MM.1S (cell line): ENCODE measurements at regions not wholly inside any gene's neighbourhood (a gene's known extent, or its start where the extent isn't known, plus 50 kb on each side); places are given as distances from the start of the nearest gene placed in this dataset.
"Not testable (repeated sequence)": the region's sequence is repeated elsewhere in the genome, so short reads cannot be mapped to it uniquely, and the experiment has no call there.

Source experiments
- DNase-seq: peaks from one replicate; pipeline ENCODE4 v3.0.0-alpha.2; 2015
- H2AFZ ChIP-seq: fragments of 300-600 bp; sonication (generic); 2 replicates; pipeline ENCODE4 v1.6.0; 2016; ENCODE audit warnings: antibody characterized with exemption, low read length
- H3F3A ChIP-seq: fragments of 300-600 bp; sonication (generic); 2 replicates; pipeline ENCODE4 v1.6.1; 2016; ENCODE audit warnings: mild to moderate bottlenecking, antibody characterized with exemption, low read length, moderate library complexity, mixed read lengths; ENCODE audit not compliant: insufficient read depth
- H3K27ac ChIP-seq: fragments of 300-600 bp; sonication (generic); 2 replicates; pipeline ENCODE4 v1.5.1; 2016; ENCODE audit warnings: mild to moderate bottlenecking, low read length
- H3K27me3 ChIP-seq: fragments of 300-600 bp; sonication (generic); replicated peaks from 2 replicates; pipeline ENCODE4 v1.6.0; 2016; ENCODE audit warnings: low read length; ENCODE audit not compliant: insufficient read depth
- H3K36me3 ChIP-seq: fragments of 300-600 bp; sonication (generic); replicated peaks from 2 replicates; pipeline ENCODE4 v1.6.1; 2016; ENCODE audit warnings: mild to moderate bottlenecking, low read length, mixed read lengths; ENCODE audit not compliant: insufficient read depth
- H3K4me1 ChIP-seq: fragments of 300-600 bp; sonication (generic); 2 replicates; pipeline ENCODE4 v1.6.1; 2016; ENCODE audit warnings: low read length, mixed read lengths
- H3K4me2 ChIP-seq: fragments of 300-600 bp; sonication (generic); 2 replicates; pipeline ENCODE4 v1.6.0; 2016; ENCODE audit warnings: low read depth, low read length
- H3K4me3 ChIP-seq: fragments of 300-600 bp; sonication (generic); 2 replicates; pipeline ENCODE4 v1.5.1; 2016; ENCODE audit warnings: low read length, mixed read lengths
- H3K79me2 ChIP-seq: fragments of 300-600 bp; sonication (generic); 2 replicates; pipeline ENCODE4 v1.6.1; 2016; ENCODE audit warnings: mixed run types, low read length, mixed read lengths
- H3K9ac ChIP-seq: fragments of 300-600 bp; sonication (generic); 2 replicates; pipeline ENCODE4 v1.6.1; 2016; ENCODE audit warnings: low read length, mixed read lengths
- H3K9me2 ChIP-seq: fragments of 300-600 bp; sonication (generic); replicated peaks from 2 replicates; pipeline ENCODE4 v1.6.1; 2016; ENCODE audit warnings: mild to moderate bottlenecking, low read length, mixed read lengths; ENCODE audit not compliant: insufficient read depth
- H3K9me3 ChIP-seq: fragments of 300-600 bp; sonication (generic); replicated peaks from 2 replicates; pipeline ENCODE4 v1.6.1; 2016; ENCODE audit warnings: mild to moderate bottlenecking, low read length, mixed read lengths; ENCODE audit not compliant: insufficient read depth
- H4K20me1 ChIP-seq: fragments of 300-600 bp; sonication (generic); 2 replicates; pipeline ENCODE4 v1.6.1; 2016; ENCODE audit warnings: mild to moderate bottlenecking, low read length, moderate library complexity, mixed read lengths; ENCODE audit not compliant: insufficient read depth

DNA sequence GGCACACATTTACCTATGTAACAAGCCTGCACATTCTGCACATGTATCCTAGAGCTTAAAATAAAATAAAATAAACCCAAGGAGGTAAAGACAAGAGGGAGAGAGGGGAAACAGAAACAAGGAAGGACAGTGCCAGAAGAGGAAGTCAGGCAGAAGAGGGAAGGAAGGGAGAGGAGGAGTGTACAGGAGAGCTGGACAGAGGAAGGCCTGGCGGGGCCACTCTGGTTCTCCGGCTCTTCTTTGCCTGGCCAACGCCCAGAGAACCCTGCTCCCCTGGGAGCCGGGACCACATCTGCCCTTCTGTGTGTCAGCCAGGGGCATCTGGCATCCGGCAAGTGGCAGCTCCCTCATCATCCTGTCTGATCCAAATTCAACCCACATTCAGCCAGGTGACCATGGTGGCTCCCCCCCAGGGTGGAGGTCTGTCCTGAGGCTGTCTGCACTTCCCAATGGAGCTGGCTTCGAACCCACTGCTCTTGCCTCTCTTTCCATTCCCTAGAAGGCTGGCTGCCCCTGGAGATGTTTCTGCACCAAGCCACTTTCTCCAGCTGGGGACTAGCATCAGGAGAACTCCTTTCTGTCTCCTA lies 55.5 kb upstream of the RABL2A start:
- not testable (repeated sequence) for H3K36me3 ChIP-seq, H3K27me3 ChIP-seq, DNase-seq, H3K9ac ChIP-seq, H3K4me3 ChIP-seq, H3K9me2 ChIP-seq, H3K4me1 ChIP-seq, H3K4me2 ChIP-seq, H3K27ac ChIP-seq, H3K79me2 ChIP-seq, H2AFZ ChIP-seq, H3K9me3 ChIP-seq, H4K20me1 ChIP-seq, H3F3A ChIP-seq

DNA sequence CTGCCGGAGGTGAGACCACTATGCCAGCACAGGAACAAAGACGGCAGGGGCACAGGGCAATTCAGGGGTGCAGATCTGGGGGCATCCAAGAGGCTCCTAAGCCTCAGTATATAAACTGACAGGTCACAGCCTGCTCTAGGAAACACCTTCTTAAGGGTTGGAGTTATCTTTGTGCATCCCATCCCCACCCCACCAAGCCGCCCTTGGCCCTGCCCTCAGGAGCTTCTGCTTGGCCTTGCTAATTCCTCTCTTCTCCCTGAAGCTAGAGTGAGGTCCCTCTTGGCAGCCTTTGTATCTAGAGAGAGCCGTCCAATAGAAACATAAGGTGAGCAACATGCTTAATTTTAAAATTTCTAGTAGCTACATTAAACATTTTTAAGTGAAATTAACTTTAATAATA lies 51.3 kb upstream of the RABL2A start:
- H3K9me2 ChIP-seq, H3K27ac ChIP-seq, H2AFZ ChIP-seq, H3F3A ChIP-seq, H3K4me3 ChIP-seq, DNase-seq, H3K4me1 ChIP-seq, H3K9ac ChIP-seq, H3K4me2 ChIP-seq, H4K20me1 ChIP-seq, H3K36me3 ChIP-seq, H3K79me2 ChIP-seq, H3K9me3 ChIP-seq, H3K27me3 ChIP-seq: not testable (repeated sequence)

DNA sequence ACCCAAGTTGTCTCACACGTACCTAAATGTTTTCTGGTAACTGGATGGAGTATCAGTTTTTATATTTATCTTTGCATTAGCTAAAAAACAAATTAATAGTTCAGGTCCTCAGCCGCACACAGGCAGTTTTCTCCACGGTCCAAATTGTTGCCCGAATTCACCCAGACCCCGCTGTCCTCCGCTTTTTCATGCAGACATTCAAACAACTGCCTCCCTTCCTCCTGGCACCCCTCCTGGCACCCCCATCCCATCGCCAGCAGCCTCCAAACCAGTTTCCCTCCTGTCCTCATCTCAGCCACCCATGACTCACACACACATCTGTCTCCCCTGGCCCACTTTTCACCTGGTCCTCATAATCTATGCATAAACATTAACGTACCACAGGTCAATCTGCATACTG lies 50.7 kb upstream of the RABL2A start:
- H3K79me2 ChIP-seq, H2AFZ ChIP-seq, H4K20me1 ChIP-seq, H3K9me3 ChIP-seq, H3K4me2 ChIP-seq, H3K4me3 ChIP-seq, H3K27ac ChIP-seq, H3K9ac ChIP-seq, DNase-seq, H3F3A ChIP-seq, H3K4me1 ChIP-seq, H3K9me2 ChIP-seq, H3K36me3 ChIP-seq, H3K27me3 ChIP-seq: not testable (repeated sequence)
